GM12874 (cell line): ENCODE measurements at regions not wholly inside any gene's neighbourhood (a gene's known extent, or its start where the extent isn't known, plus 50 kb on each side); places are given as distances from the start of the nearest gene placed in this dataset.

Source experiments
- TF ChIP-seq, protein P1 (sequence below): IDR thresholded peaks from 2 replicates; pipeline ENCODE4 v1.5.1; 2011; ENCODE audit warnings: low read depth, mild to moderate bottlenecking, control low read depth, low read length, moderate library complexity; ENCODE audit not compliant: insufficient read depth

DNA sequence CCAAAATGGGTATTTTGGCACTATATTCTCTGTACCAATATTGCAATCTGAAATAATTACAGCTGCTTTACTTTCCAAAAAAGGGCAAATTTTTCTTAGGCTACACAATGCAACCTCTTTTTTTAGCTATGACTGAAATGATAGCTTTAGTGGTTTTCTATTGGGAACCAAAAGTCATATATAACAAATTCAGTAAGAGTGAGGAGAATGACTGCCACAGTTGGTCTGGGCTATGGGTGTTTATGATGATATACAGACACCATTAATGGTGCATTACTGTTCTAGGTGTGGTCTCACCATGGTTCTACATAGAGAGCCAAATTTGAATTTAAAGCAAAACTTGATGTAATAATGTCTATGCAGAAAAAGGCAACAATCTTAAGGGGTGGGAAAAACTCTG is 72.3 kb upstream of the PTBP2 start:
- TF ChIP-seq, protein P1, sequence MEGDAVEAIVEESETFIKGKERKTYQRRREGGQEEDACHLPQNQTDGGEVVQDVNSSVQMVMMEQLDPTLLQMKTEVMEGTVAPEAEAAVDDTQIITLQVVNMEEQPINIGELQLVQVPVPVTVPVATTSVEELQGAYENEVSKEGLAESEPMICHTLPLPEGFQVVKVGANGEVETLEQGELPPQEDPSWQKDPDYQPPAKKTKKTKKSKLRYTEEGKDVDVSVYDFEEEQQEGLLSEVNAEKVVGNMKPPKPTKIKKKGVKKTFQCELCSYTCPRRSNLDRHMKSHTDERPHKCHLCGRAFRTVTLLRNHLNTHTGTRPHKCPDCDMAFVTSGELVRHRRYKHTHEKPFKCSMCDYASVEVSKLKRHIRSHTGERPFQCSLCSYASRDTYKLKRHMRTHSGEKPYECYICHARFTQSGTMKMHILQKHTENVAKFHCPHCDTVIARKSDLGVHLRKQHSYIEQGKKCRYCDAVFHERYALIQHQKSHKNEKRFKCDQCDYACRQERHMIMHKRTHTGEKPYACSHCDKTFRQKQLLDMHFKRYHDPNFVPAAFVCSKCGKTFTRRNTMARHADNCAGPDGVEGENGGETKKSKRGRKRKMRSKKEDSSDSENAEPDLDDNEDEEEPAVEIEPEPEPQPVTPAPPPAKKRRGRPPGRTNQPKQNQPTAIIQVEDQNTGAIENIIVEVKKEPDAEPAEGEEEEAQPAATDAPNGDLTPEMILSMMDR = no peak

DNA sequence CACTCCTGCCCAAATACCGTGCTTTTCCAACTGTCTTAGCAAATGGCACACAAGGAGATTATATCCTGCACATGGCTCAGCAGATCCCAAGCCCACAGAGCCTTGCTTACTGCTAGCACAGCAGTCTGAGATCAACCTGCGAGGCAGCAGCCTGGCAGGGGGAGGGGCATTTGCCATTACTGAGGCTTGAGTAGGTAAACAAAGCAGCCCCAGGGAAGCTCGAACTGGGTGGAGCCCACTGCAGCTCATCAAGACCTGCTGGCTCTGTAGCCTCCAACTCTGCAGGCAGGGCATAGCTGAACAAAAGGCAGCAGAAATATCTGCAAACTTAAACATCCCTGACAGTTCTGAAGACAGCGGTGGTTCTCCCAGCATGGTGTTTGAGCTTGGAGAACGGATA is 70.1 kb upstream of the PTBP2 start:
- TF ChIP-seq, protein P1 = no peak

DNA sequence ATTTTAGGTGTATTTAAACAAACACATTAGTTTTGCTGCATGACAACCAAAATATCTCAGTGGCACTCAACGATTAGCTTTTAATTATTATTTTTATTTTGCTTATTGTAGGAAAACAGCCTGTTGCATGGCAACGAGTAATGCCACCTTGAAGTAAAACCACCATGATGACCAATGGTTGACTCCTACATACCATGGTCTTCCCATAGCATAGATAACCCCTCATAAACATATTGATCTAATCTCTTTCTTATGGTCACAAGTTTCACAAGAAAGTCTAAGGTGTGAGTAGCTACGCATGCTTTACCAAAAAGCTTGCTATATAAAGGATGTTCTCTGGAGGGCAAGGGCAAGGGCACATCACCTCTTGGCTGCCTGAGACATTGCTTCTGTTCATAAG is 61.5 kb upstream of the PTBP2 start:
- TF ChIP-seq, protein P1 = no peak

DNA sequence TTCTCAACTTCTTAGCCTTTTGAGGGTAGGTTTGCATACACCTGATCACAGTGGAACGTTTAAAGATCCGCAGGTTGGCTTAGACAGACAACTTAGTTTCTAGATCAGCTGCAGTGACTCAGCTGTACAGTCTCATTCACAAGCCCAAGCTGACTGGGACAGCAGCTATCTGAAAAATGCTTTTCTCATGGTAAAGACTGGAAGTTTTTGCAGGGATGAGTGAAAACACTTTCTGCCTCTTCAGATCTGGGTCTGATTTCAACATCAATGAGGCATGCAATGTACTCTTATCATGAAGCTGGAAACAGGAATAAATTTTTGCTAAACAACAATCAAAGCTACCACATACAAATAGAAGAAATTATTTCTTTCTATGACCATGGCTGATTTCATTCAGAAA is 61.1 kb upstream of the PTBP2 start:
- TF ChIP-seq, protein P1 = no peak
